ENCODE measurements at regions not wholly inside any gene's neighbourhood (a gene's known extent, or its start where the extent isn't known, plus 50 kb on each side); places are given as distances from the start of the nearest gene placed in this dataset.

DNA sequence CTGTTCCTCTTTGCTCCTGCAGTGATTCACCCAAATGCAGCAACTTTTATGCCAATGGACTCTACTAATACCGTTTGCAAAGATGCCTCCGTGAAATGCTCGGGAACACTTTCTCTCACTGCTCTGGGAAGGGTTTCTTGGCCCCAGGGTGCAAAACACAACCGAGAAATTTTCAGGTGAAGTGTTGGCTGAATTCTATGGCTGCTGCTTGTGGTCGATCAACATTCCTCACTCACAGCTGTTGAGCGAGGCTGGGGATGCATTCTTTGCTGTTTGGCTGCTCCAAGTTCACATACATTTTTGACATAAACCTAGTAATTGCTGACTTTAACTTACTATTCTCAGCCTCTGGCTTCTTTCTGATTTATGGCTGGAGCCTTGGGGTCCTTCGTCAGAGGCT is 342.0 kb upstream of the CHD6 start (continued):
- no peak for TF ChIP-seq CBFB (IDR thresholded peaks at IDR 0.05; ENCODE audit: low read depth)
- no peak for TF ChIP-seq NFIC (IDR thresholded peaks at IDR 0.05; ENCODE audit: low read depth, low read length)
- no peak for TF ChIP-seq ATF2 (IDR thresholded peaks at IDR 0.05; ENCODE audit: low read length)
- no peak for TF ChIP-seq LARP7 (IDR thresholded peaks at IDR 0.05)
- TF ChIP-seq ESRRA (IDR thresholded peaks at IDR 0.05; ENCODE audit: low read length) = no peak
- no peak for TF ChIP-seq JUND (IDR thresholded peaks at IDR 0.05; ENCODE audit: low read depth, low read length)
- TF ChIP-seq ZZZ3 (IDR thresholded peaks at IDR 0.05; ENCODE audit: control insufficient read depth, insufficient read length, low read depth) = no peak
- TF ChIP-seq CHD4 (IDR thresholded peaks at IDR 0.05) = no peak
- no peak for TF ChIP-seq POU2F2 (IDR thresholded peaks at IDR 0.05; ENCODE audit: borderline replicate concordance, low read depth, low read length)

DNA sequence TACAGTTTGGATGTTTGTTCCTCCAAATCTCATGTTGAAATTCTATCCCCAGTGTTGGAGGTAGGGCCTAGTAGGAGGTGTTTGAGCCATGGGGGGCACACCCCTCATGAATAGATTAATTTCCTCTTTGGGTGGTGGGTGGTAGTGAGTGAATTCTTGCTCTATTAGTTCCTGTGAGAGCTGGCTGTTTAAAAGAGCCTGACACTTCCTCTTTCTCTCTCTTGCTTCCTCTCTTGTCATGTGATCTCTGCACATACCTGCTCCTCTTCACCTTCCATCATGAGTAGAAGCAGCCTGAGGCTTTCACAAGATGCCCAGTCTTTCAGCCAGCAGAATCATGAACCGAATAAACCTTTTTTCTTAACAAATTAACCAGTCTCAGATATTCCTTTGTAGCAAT is 340.2 kb upstream of the CHD6 start:
- intact Hi-C loops (cut with micrococcal nuclease; ENCODE audit: unreplicated experiment) (no loop called here), in situ Hi-C loops (cut with MboI) (loop anchor here (10.0 kb wide), 1 partner anchor 1226 kb away; the partner anchor contains the start of gene PTPRT)
- Histone ChIP-seq H3K4me2 (ENCODE audit: control insufficient read depth, insufficient read depth) (no peak overlapping the region), H4K20me1 (ENCODE audit: control insufficient read depth, insufficient read depth) (no peaks in the 10 kb centered on the region), H2AFZ (ENCODE audit: control insufficient read depth, low read depth, low read length) (no peak overlapping the region), H3K9ac (ENCODE audit: control insufficient read depth, insufficient read depth, low read length) (no peak overlapping the region), H3K4me1 (ENCODE audit: control insufficient read depth, insufficient read depth, low read length) (no peaks in the 10 kb centered on the region), H3K4me3 (no peak overlapping the region), H3K27me3 (replicated peaks in 1 of 2; ENCODE audit: control insufficient read depth in 2 of 2, insufficient read depth in 2 of 2, low read length in 1 of 2) (no peaks in the 10 kb centered on the region), H3K79me2 (ENCODE audit: control insufficient read depth, insufficient read depth, low read length) (no peaks in the 10 kb centered on the region), H3K36me3 (ENCODE audit: control insufficient read depth in 2 of 2, insufficient read depth in 2 of 2, low read length in 1 of 2) (no peaks in the 10 kb centered on the region), H3K27ac (ENCODE audit: control insufficient read depth, insufficient read depth) (no peak overlapping the region), H3K9me3 (replicated peaks; ENCODE audit: control insufficient read depth, insufficient read depth, low read length) (no peaks in the 10 kb centered on the region)
- TF ChIP-seq ZNF24 (IDR thresholded peaks at IDR 0.05) (no peak), SPI1 (IDR thresholded peaks at IDR 0.05; ENCODE audit: borderline replicate concordance, insufficient read depth, low read depth, low read length) (peak; percentile 38; the same call in 1 of the 2 replicates), JUNB (IDR thresholded peaks at IDR 0.05) (no peak)
- no peak for DNase-seq (ENCODE audit: low read depth, low spot score)
- no peak for FAIRE-seq
- CTCF ChIA-PET = no interaction called here
- RAD21 ChIA-PET (ENCODE audit: unreplicated experiment) = no interaction called here
- POLR2A ChIA-PET = no interaction called here
- 15% methylated on average over 1 of the region's 1 CpG for WGBS (ENCODE audit: insufficient coverage, insufficient replicate concordance, low lambda C conversion rate, missing lambda C conversion rate)
- BruUV-seq (replicated peaks) = no TSS peak
- ATAC-seq = no peak
- SMC1A ChIA-PET (ENCODE audit: uncharacterized antibody, unreplicated experiment) = no interaction called here
